HFF-Myc (cell line): ENCODE measurements at regions not wholly inside any gene's neighbourhood (a gene's known extent, or its start where the extent isn't known, plus 50 kb on each side); places are given as distances from the start of the nearest gene placed in this dataset.

Experiments
- DNase-seq: peaks from one replicate; pipeline ENCODE4 v3.0.0-alpha.2; 2011; ENCODE audit warnings: low read depth; ENCODE audit errors: extremely low read depth
- H3K4me3 ChIP-seq: replicated peaks from 2 replicates; pipeline ENCODE4 v1.5.1; 2011; ENCODE audit warnings: low read depth, mild to moderate bottlenecking, control low read depth, low read length
- CTCF ChIP-seq: IDR thresholded peaks from 2 replicates; pipeline ENCODE4 v1.5.1; 2012; ENCODE audit warnings: mild to moderate bottlenecking, low read depth, low read length, control low read depth; ENCODE audit errors: missing control alignments

DNA sequence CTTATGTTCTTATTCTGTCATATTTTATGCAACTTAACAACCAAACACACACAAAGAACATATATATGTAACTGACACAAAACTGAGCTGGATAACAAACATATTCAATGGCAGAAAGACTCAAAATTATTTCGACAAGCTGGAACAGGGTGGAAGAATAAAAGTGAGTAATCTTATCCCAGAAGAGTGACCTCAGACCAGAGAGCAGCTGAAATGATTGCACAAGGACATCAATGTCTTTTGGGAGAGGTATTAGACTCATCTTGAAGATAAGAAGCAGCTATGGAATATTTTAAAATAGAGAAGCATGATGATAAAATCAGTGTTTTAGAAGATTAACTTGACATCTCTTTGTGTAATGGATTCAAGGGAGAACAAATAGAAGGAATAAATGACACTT is 191.6 kb upstream of the PRDM1 start:
- H3K4me3 ChIP-seq = no peak overlapping the region
- DNase-seq = no peak
- TF ChIP-seq CTCF = no peak

DNA sequence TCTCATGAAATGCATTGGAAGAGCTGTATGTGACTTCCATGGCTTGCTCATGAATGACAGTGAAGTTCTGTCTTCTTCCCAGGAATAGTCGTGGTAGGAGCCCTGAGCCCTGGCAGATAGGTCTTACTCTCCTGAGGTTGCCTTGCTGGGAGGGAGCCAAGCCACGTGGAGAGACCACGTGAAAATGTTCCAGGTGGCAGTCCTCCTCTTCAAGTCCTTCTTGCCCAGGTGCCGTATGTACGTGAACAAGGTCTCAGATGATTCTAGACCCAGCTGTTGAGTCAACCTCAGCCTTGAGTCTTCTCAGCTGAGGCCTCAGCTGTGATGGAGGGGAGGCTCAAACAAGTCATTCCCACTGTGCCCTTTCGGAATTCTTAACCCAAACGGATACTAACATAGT is 192.4 kb upstream of the PRDM1 start:
- no peak for DNase-seq
- H3K4me3 ChIP-seq = no peak overlapping the region
- TF ChIP-seq CTCF = no peak

DNA sequence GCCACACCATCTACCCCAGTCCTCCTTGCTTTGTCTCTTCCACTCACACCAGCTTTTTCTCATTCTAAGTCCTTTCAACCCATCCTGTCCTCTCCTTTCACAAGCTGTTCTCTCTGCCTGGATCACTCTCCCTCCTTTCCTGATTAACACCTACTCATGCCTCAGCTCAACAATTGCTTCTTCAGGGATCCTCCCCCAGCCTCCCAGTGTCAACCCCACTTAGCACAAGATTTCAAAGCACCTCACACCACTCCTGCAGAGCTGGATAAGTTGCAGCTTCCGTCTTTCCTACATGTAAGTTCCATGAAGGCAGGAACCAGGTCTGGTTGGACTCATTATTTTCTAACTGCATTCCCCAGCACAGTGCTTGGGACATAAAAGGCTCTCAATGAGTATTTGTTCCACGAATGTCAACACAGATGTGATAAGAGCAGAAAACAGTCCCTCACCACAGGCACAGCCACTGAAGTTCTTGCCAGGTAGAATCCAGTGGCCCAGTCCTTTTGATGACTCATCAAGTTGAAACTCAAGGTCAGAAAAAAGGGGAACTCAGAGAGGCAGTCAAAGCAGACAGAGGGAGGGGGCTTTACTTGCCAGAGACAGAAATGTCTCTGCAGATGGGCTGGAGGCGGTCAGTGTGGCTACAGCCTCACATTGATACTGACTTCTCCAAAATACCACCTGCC is 193.4 kb upstream of the PRDM1 start:
- no peak overlapping the region for H3K4me3 ChIP-seq
- TF ChIP-seq CTCF = no peak

DNA sequence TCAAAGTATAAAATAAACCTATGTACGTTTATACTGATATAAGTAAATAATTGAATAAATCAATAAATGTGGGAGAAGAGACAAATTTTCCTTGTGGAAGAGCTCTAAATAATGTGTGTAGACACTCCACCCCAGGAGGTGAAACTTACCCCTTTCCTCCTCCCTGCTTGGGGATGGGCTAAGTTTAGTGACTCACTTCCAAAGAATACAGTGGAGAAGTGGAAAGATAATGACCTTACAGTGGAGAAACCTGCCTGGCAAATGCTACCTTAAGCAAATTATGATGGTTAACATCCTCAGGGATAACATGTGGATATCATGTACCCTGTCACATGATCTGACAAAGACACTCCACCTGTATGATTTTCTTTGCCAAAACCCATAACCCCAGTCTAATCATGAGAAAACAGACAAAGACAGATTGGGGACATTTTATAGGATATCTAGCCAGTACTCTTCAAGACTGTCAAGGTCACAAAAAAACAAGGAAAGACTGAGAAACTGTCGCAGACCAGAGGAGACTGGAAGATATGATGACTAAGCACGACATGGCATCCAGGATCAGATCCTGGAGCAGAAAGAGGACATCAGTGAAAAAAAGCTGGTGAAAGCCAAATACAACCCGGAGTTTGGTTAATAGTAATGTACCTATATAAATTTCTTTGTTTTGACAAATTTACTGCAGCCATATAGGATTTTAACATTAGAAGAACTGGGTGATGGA is 195.5 kb upstream of the PRDM1 start:
- no peak overlapping the region for H3K4me3 ChIP-seq
- DNase-seq = no peak
- TF ChIP-seq CTCF = no peak

More for the DNA sequence above, 193.4 kb upstream of the PRDM1 start:
- no peak for DNase-seq

DNA sequence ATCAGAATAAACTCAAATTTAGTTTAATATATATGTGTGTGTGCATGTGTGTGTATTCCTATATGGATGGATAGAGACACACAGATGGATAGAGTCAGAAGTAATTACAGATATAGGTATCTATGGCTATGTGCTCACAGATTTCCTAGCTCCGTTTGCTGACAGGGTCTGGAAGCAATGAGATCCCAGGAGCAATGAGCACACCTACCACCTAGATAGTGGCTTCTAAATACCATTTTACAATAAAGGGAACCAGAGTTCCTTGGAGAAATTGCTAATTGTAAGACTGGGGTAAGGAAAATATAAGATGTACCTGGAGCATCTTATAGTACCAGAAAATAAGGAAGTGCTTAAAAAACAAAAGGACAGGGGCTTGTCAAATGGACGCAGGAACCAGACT is 196.2 kb upstream of the PRDM1 start:
- DNase-seq = no peak
- no peak for TF ChIP-seq CTCF
- no peak overlapping the region for H3K4me3 ChIP-seq

DNA sequence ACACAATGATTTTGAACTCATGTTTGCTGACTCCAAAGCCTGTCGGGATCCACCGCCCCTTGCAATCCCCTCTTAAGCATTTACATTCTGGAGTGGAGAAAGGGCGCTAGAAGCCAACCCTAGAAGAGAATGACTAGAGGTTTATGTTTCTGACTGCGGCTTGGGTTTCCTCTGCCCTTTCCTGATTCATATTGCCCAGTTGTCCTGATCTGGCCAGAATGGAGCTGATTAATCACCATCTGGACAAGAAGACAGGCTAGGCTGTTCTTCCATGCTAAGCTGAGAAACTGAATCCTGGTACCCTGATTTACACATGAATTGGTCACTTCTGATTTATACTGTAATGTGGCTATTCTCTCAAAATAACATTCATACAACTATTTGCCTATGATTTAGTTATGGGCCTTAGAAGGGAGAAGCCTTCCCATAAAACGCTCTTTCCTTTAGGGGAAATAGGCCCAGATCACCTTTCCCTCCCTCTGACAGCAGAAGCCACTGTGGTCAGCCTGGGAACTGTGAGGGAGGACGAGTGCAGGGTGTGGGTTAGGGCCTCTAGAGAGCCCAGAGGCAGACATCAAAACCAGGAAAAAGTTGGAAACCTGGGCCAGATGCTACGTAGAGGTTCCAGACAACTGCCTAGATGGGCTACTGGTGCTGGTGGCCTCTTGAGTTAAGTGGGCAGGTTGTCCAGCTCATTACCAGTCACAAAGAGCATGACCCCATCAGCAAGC is 199.2 kb upstream of the PRDM1 start:
- TF ChIP-seq CTCF = no peak
- DNase-seq = no peak
- no peak overlapping the region for H3K4me3 ChIP-seq
